MM.1S (cell line): ENCODE measurements at regions not wholly inside any gene's neighbourhood (a gene's known extent, or its start where the extent isn't known, plus 50 kb on each side); places are given as distances from the start of the nearest gene placed in this dataset.
"Not testable (repeated sequence)": the region's sequence is repeated elsewhere in the genome, so short reads cannot be mapped to it uniquely, and the experiment has no call there.

ENCODE experiments used
- DNase-seq: peaks from one replicate; pipeline ENCODE4 v3.0.0-alpha.2; 2015
- H2AFZ ChIP-seq: fragments of 300-600 bp; sonication (generic); 2 replicates; pipeline ENCODE4 v1.6.0; 2016; ENCODE audit warnings: antibody characterized with exemption, low read length
- H3F3A ChIP-seq: fragments of 300-600 bp; sonication (generic); 2 replicates; pipeline ENCODE4 v1.6.1; 2016; ENCODE audit warnings: mild to moderate bottlenecking, antibody characterized with exemption, low read length, moderate library complexity, mixed read lengths; ENCODE audit not compliant: insufficient read depth
- H3K27ac ChIP-seq: fragments of 300-600 bp; sonication (generic); 2 replicates; pipeline ENCODE4 v1.5.1; 2016; ENCODE audit warnings: mild to moderate bottlenecking, low read length
- H3K27me3 ChIP-seq: fragments of 300-600 bp; sonication (generic); replicated peaks from 2 replicates; pipeline ENCODE4 v1.6.0; 2016; ENCODE audit warnings: low read length; ENCODE audit not compliant: insufficient read depth
- H3K36me3 ChIP-seq: fragments of 300-600 bp; sonication (generic); replicated peaks from 2 replicates; pipeline ENCODE4 v1.6.1; 2016; ENCODE audit warnings: mild to moderate bottlenecking, low read length, mixed read lengths; ENCODE audit not compliant: insufficient read depth
- H3K4me1 ChIP-seq: fragments of 300-600 bp; sonication (generic); 2 replicates; pipeline ENCODE4 v1.6.1; 2016; ENCODE audit warnings: low read length, mixed read lengths
- H3K4me2 ChIP-seq: fragments of 300-600 bp; sonication (generic); 2 replicates; pipeline ENCODE4 v1.6.0; 2016; ENCODE audit warnings: low read depth, low read length
- H3K4me3 ChIP-seq: fragments of 300-600 bp; sonication (generic); 2 replicates; pipeline ENCODE4 v1.5.1; 2016; ENCODE audit warnings: low read length, mixed read lengths
- H3K79me2 ChIP-seq: fragments of 300-600 bp; sonication (generic); 2 replicates; pipeline ENCODE4 v1.6.1; 2016; ENCODE audit warnings: mixed run types, low read length, mixed read lengths
- H3K9ac ChIP-seq: fragments of 300-600 bp; sonication (generic); 2 replicates; pipeline ENCODE4 v1.6.1; 2016; ENCODE audit warnings: low read length, mixed read lengths
- H3K9me2 ChIP-seq: fragments of 300-600 bp; sonication (generic); replicated peaks from 2 replicates; pipeline ENCODE4 v1.6.1; 2016; ENCODE audit warnings: mild to moderate bottlenecking, low read length, mixed read lengths; ENCODE audit not compliant: insufficient read depth
- H3K9me3 ChIP-seq: fragments of 300-600 bp; sonication (generic); replicated peaks from 2 replicates; pipeline ENCODE4 v1.6.1; 2016; ENCODE audit warnings: mild to moderate bottlenecking, low read length, mixed read lengths; ENCODE audit not compliant: insufficient read depth
- H4K20me1 ChIP-seq: fragments of 300-600 bp; sonication (generic); 2 replicates; pipeline ENCODE4 v1.6.1; 2016; ENCODE audit warnings: mild to moderate bottlenecking, low read length, moderate library complexity, mixed read lengths; ENCODE audit not compliant: insufficient read depth
- CTCF ChIP-seq: fragments of 300-600 bp; sonication (generic); IDR thresholded peaks from 2 replicates; pipeline ENCODE4 v1.5.1; 2016; ENCODE audit warnings: antibody characterized with exemption, low read length, mixed read lengths
- EZH2 ChIP-seq: fragments of 300-600 bp; sonication (generic); optimal IDR thresholded peaks from 2 replicates; pipeline ENCODE3; 2017; ENCODE audit warnings: low read depth, mild to moderate bottlenecking, antibody characterized with exemption, low read length, mixed read lengths
- EZH2phosphoT487 ChIP-seq: fragments of 300-600 bp; sonication (generic); IDR thresholded peaks from 2 replicates; pipeline ENCODE4 v1.6.1; 2018; ENCODE audit warnings: antibody characterized with exemption, low read length

- Histone ChIP-seq H3K4me2 (no peak overlapping the region), H3F3A (no peaks in the 10 kb centered on the region), H3K27ac (no peak overlapping the region), H3K9me2 (no peaks in the 10 kb centered on the region), H3K9me3 (no peaks in the 10 kb centered on the region), H3K4me3 (no peak overlapping the region), H4K20me1 (no peaks in the 10 kb centered on the region), H3K4me1 (no peaks in the 10 kb centered on the region), H3K9ac (no peak overlapping the region), H3K79me2 (no peaks in the 10 kb centered on the region), H3K27me3 (peaks cover 79% of the 10 kb centered on the region), H3K36me3 (no peaks in the 10 kb centered on the region), H2AFZ (no peak overlapping the region)
- DNase-seq, result no peak
- no peak for TF ChIP-seq EZH2
- TF ChIP-seq CTCF, result no peak
- no peak for TF ChIP-seq EZH2phosphoT487
These were observed 60.0 kb upstream of the ZNF831 start for GRCh38 chr20:59103573-59103972.

DNA sequence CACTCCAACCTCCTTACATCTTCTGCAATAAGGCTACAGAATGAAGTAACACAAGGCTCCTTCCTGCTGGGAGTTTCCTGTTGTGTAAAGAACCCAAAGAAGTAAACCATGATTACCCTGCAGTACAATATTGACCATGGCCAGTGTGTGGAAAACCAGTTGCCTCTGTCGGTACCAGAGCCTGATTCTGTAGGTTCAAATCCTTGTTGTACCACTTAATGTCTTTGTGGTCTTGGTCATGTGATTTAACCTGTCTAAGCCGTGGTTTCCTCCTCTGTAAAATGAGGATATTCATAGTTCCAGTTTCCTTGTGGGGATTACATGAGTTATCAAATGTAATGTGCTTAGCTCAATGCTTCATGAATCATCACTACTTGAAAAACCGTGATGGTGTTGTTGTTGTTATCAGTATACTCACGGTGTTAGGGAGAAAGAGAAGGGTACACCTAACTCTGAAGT lies 60.3 kb upstream of the PRELID3B start:
- Histone ChIP-seq H3F3A (no peaks in the 10 kb centered on the region), H3K9me3 (no peaks in the 10 kb centered on the region), H2AFZ (no peak overlapping the region), H3K36me3 (no peaks in the 10 kb centered on the region), H3K4me3 (no peak overlapping the region), H3K9ac (no peak overlapping the region), H4K20me1 (no peaks in the 10 kb centered on the region), H3K4me1 (no peaks in the 10 kb centered on the region), H3K9me2 (no peaks in the 10 kb centered on the region), H3K79me2 (no peaks in the 10 kb centered on the region), H3K4me2 (no peak overlapping the region), H3K27ac (no peak overlapping the region), H3K27me3 (peaks cover 78% of the 10 kb centered on the region)
- TF ChIP-seq CTCF, result no peak
- no peak for TF ChIP-seq EZH2phosphoT487
- TF ChIP-seq EZH2, result no peak
- no peak for DNase-seq

DNA sequence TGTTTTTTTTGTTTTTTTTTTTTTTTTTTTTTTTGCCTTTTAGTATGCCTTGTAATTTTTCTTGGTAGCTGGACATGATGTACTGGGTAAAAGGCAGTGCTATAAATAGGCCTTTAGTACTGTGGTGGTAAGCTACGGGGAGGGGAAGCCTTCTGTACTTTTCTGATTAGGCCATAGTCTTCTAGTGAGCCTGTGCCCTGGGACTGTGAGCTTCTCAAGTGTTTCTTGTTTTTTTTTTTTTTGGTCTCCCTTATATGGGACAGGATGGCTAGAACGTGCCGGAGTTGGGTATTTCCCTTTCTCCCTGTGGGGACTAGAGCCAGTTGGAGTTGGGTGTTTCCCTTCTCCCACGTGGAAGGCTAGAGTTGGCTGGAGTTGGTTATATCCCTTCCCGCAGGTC lies 59.4 kb upstream of the PRELID3B start:
- no peaks in the 10 kb centered on the region for H3K79me2 ChIP-seq
- H2AFZ ChIP-seq, result no peak overlapping the region
- no peak overlapping the region for H3K9ac ChIP-seq
- no peaks in the 10 kb centered on the region for H3K9me3 ChIP-seq
- TF ChIP-seq EZH2 (no peak), EZH2phosphoT487 (no peak), CTCF (no peak)
- peaks cover 79% of the 10 kb centered on the region for H3K27me3 ChIP-seq
- no peaks in the 10 kb centered on the region for H3K4me1 ChIP-seq
- H3F3A ChIP-seq, result no peaks in the 10 kb centered on the region
- H3K9me2 ChIP-seq, result no peaks in the 10 kb centered on the region
- no peak for DNase-seq
- H3K27ac ChIP-seq, result no peak overlapping the region
- H4K20me1 ChIP-seq, result no peaks in the 10 kb centered on the region
- H3K4me2 ChIP-seq, result no peak overlapping the region
- no peaks in the 10 kb centered on the region for H3K36me3 ChIP-seq
- H3K4me3 ChIP-seq, result no peak overlapping the region

DNA sequence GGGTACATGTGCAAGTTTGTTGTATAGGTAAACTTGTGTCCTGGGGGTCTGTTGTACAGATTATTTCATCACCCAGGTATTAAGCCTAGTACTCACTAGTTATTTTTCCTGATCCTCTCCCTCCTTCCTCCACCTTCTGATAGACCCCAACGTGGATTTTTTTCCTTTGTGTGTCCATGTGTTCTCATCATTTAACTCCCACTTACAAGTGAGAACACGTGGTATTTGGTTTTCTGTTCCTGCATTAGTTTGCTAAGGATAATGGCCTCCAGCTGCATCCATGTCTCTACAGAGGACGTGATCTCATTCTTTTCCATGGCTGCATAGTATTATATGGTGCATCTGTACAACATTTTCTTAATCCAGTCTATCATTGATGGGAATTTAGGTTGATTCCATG lies 57.3 kb upstream of the PRELID3B start:
- not testable (repeated sequence) for H3K4me2 ChIP-seq, H3F3A ChIP-seq, H3K4me3 ChIP-seq, H4K20me1 ChIP-seq, H3K9me2 ChIP-seq, H3K27ac ChIP-seq, H2AFZ ChIP-seq, H3K36me3 ChIP-seq, H3K79me2 ChIP-seq, H3K4me1 ChIP-seq, H3K9ac ChIP-seq, H3K9me3 ChIP-seq, DNase-seq
- H3K27me3 ChIP-seq, result peaks cover 64% of the 10 kb centered on the region
